Putamen (tissue), 1 donor: ENCODE measurements at regions not wholly inside any gene's neighbourhood (a gene's known extent, or its start where the extent isn't known, plus 50 kb on each side); places are given as distances from the start of the nearest gene placed in this dataset.
"Not testable (repeated sequence)": the region's sequence is repeated elsewhere in the genome, so short reads cannot be mapped to it uniquely, and the experiment has no call there.

Experiments
- DNase-seq: peaks from one replicate; pipeline ENCODE4 v3.0.0-alpha.2; 2016; ENCODE audit warnings: low spot score

GRCh38 chr12:93080452-93080851, 151.4 kb upstream of the EEA1 start:
- DNase-seq: no peak

- DNase-seq: no peak
Measured at GRCh38 chr12:93080994-93081809, 152.1 kb upstream of the EEA1 start.

- DNase-seq: no peak
Measured at GRCh38 chr12:93081810-93082165, 152.7 kb upstream of the EEA1 start.

- DNase-seq: no peak
Measured at GRCh38 chr12:93085383-93086287, 156.5 kb upstream of the EEA1 start.

- DNase-seq: no peak
Measured at GRCh38 chr12:93086288-93086727, 157.2 kb upstream of the EEA1 start.

GRCh38 chr12:93087840-93088610, 158.9 kb upstream of the EEA1 start:
- DNase-seq: no peak

- DNase-seq: no peak
Measured at GRCh38 chr12:93089805-93090569, 160.9 kb upstream of the EEA1 start.

- no peak for DNase-seq
Measured at GRCh38 chr12:93090731-93091172, 161.7 kb upstream of the EEA1 start.

GRCh38 chr12:93091886-93092648, 163.0 kb upstream of the EEA1 start:
- DNase-seq: no peak

GRCh38 chr12:93092649-93092945, 163.5 kb upstream of the EEA1 start:
- DNase-seq: no peak

- no peak for DNase-seq
Measured at GRCh38 chr12:93093243-93093642, 164.1 kb upstream of the EEA1 start.

- not testable (repeated sequence) for DNase-seq
Measured at GRCh38 chr12:93094222-93094621, 165.1 kb upstream of the EEA1 start.

- no peak for DNase-seq
Measured at GRCh38 chr12:93094988-93095737, 166.1 kb upstream of the EEA1 start.

- DNase-seq: no peak
Measured at GRCh38 chr12:93097417-93097816, 168.3 kb upstream of the EEA1 start.

- DNase-seq: peak; percentile 32
Measured at GRCh38 chr12:93098077-93098476, 169.0 kb upstream of the EEA1 start.

GRCh38 chr12:93099792-93100191, 170.7 kb upstream of the EEA1 start:
- DNase-seq: no peak

GRCh38 chr12:93100610-93101009, 171.5 kb upstream of the EEA1 start:
- no peak for DNase-seq

- DNase-seq: no peak
Measured at GRCh38 chr12:93101367-93101766, 172.3 kb upstream of the EEA1 start.

- DNase-seq: no peak
Measured at GRCh38 chr12:93102312-93102711, 173.2 kb upstream of the EEA1 start.

- no peak for DNase-seq
Measured at GRCh38 chr12:93102744-93103143, 173.6 kb upstream of the EEA1 start.
